AG09319 (cell line): ENCODE measurements at regions not wholly inside any gene's neighbourhood (a gene's known extent, or its start where the extent isn't known, plus 50 kb on each side); places are given as distances from the start of the nearest gene placed in this dataset.

Source experiments
- DNase-seq: peaks from one replicate; pipeline ENCODE4 v3.0.0-alpha.2; 2010; ENCODE audit warnings: low read depth; ENCODE audit errors: extremely low read depth
- TF ChIP-seq, protein P1 (sequence below): IDR thresholded peaks from 2 replicates; pipeline ENCODE4 v1.5.1; 2011; ENCODE audit warnings: low read depth, mild to moderate bottlenecking, inconsistent platforms, low read length, moderate library complexity

DNA sequence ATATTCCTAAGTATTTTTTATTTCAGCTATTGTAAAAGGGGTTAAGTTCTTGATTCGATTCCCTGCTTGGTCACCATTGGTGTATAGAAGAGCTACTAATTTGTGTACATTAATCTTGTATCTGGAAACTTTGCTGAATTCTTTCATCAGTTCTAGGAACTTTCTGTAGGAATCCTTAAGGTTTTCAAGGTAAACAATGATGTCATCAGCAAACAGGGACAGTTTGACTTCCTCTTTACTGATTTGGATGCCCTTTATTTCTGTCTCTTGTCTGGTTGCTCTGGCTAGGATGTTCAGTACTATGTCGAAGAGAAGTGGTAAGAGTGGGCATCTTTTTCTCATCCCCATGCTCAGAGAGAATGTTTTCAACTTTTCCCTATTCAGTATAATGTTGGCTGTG is 252.7 kb downstream of the NR4A2 start:
- TF ChIP-seq, protein P1, sequence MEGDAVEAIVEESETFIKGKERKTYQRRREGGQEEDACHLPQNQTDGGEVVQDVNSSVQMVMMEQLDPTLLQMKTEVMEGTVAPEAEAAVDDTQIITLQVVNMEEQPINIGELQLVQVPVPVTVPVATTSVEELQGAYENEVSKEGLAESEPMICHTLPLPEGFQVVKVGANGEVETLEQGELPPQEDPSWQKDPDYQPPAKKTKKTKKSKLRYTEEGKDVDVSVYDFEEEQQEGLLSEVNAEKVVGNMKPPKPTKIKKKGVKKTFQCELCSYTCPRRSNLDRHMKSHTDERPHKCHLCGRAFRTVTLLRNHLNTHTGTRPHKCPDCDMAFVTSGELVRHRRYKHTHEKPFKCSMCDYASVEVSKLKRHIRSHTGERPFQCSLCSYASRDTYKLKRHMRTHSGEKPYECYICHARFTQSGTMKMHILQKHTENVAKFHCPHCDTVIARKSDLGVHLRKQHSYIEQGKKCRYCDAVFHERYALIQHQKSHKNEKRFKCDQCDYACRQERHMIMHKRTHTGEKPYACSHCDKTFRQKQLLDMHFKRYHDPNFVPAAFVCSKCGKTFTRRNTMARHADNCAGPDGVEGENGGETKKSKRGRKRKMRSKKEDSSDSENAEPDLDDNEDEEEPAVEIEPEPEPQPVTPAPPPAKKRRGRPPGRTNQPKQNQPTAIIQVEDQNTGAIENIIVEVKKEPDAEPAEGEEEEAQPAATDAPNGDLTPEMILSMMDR = no peak
- no peak for DNase-seq

DNA sequence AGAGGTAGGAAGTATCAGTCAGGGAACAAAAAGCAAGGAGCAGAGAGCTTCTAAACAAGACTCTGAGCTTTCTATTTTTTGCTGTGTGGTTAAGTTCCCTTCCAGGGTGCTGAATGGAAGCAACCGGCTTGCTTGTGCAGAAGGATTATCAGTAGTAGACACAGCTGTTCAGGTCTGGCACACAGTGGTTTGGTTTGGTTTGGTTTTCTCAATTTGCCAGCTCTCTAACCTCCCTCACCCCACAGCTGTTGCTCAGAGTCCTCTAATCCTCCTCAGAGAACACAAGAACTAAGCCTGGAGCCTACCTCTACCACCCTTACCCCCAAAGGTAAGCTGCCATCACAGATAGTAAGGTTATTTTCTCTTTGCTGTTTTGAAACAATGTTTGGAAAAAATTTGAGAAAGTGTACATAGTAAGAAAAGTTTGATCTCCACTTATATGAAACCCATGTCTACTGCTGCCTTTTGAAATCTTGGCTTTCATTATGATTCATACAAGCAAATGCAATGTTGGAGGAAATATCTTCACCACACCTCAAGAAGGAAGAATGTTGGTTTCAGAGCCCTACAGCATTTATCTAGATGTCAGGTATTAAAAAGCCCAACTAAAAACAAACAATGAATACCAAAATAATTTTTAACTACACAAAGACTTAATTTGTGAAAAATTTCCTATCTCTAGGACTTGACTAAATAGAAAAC is 255.3 kb downstream of the NR4A2 start:
- DNase-seq = no peak
- TF ChIP-seq, protein P1 = no peak

DNA sequence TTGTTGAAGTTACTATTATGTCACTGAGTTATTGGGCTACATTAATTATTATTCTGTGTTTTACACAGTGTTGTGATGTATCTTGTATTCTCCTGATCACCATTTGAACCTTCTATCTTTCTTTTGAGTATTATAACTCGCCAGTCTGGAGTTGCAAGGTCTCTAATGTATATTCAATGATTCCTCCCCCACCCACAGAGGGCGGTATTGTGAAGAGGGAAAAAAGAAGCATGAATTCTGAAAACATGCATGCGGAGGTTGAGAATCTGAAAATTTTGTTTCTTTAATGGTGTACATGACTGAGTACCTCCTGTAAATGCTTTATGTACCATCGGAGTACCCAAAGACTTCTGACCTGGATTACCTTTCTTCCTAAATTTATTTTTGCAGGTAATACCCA is 266.6 kb downstream of the NR4A2 start:
- no peak for DNase-seq
- TF ChIP-seq, protein P1 = no peak

DNA sequence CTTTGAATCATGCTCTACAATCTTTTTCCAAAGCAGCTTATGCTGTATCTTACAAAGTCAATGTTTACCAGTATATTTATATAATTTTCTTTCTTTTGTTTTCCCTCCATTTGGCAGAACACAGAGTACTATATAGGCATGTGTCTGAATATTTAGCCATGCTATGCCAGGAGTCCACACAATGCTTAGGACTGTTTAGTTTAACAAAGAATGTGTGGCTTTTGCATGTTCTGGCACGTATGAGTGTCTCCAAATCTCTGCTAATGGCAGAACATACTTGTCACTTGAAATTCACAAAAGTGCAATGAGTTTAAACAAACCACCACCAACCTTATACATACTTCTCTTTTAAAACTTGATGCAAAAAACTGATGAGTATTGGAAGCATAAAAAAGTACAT is 268.0 kb downstream of the NR4A2 start:
- TF ChIP-seq, protein P1 = no peak
- DNase-seq = no peak

DNA sequence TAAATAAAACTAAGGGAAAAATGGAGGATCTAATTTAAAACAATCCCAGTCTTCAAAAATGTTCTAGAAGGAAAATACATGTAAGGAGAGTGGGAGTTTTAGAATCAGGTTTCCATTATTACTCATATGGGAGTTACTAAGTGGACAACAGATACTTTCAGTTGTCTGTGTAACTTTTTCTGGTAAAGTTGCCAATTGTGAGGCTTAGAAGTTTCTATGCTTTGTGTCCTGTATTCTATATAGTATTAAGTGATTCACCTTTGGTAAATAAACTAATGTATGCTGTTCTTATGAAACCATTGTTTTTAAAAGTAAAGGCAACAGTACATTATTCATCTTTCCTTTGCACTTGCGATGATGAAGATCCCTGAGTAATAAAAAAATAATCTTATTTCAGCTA is 274.9 kb downstream of the NR4A2 start:
- TF ChIP-seq, protein P1 = no peak
- DNase-seq = no peak

DNA sequence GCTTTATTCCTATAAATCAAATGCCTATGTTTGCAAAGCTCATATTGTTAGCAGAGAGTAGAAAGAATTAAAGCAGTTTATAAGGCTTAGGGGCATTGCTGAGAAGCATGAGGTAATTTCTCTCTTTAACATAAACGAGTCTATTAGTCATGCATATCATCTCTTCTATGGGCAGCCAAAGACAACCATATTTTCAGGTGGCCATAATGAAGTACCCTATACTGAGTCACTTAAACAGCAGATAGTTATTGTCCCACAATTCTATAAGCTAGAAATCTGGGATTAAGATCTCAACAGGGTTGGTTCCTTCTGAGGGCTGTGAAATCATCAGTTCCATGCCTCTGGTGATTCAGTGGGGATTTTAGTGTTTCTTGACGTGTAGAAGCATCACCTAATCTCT is 277.5 kb downstream of the NR4A2 start:
- TF ChIP-seq, protein P1 = no peak
- DNase-seq = no peak

DNA sequence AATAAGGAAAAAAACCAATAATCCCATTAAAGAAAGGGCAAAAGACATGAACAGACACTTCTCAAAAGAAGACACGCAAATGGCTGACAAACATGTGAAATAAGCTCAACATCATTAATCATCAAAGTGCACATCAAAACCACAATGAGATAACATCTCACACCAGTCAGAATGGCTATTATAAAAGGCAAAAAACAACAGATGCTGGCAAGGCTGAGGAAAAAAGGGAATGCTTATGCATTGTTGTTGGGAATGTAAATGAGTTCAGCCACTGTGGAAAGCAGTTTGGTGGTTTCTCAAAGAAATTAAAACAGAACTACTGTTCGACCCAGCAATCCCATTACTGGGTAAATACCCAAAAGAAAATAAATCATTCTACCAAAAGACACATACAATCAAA is 285.6 kb downstream of the NR4A2 start:
- TF ChIP-seq, protein P1 = no peak
- no peak for DNase-seq
